ENCODE measurements at regions not wholly inside any gene's neighbourhood (a gene's known extent, or its start where the extent isn't known, plus 50 kb on each side); places are given as distances from the start of the nearest gene placed in this dataset.
"Not testable (repeated sequence)": the region's sequence is repeated elsewhere in the genome, so short reads cannot be mapped to it uniquely, and the experiment has no call there.

- not testable (repeated sequence) for DNase-seq (ENCODE audit: low read depth)
Observed at GRCh38 chr9:43089337-43089736, 905.9 kb downstream of the SPATA31A6 start.

- not testable (repeated sequence) for DNase-seq (ENCODE audit: low read depth)
Observed at GRCh38 chr9:43110376-43110775, 926.9 kb downstream of the SPATA31A6 start.

DNA sequence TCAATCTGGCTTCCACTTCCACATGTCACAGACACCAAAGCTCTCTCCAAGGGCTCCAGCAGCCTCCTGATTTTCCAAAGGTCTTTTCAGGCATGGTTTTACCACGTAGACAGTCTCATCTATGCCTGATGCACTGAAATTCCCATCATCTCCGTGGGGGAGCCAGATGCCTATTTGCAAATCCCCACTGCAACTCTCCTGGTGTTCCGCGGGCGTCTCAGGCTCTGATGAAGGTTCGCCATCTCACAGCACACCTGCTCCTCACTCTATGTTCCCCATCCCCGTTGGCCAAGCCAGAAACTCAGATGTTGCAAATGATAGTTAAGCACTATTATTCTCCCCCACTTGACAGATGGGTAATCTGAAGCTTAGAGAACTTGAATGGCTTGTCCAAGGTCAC is 929.4 kb downstream of the SPATA31A6 start:
- not testable (repeated sequence) for DNase-seq (ENCODE audit: low read depth)

GRCh38 chr9:43115813-43116229 is 932.4 kb downstream of the SPATA31A6 start:
- peak; percentile 56 for DNase-seq (ENCODE audit: low read depth)

GRCh38 chr9:43118088-43118865 is 934.8 kb downstream of the SPATA31A6 start:
- DNase-seq (ENCODE audit: low read depth): not testable (repeated sequence)

DNA sequence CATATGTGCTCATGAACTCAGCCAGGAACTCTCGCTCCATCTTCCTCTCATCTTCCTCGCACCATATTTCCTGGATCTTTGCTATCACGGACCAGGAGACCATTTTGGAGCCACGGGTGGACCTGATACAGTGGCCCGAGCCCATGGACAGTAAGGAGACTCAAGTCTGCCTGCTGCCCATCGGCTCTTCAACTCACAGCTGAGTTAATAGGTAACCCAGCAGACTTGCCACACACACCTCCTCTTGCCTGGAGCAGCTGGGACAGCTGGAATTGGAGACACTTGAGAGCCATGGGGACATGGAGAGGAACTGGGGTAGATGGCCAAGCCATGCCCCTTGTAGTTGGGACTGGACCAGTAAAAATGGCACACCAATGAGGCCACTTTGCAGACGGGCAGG is 936.1 kb downstream of the SPATA31A6 start:
- DNase-seq (ENCODE audit: low read depth): not testable (repeated sequence)

DNA sequence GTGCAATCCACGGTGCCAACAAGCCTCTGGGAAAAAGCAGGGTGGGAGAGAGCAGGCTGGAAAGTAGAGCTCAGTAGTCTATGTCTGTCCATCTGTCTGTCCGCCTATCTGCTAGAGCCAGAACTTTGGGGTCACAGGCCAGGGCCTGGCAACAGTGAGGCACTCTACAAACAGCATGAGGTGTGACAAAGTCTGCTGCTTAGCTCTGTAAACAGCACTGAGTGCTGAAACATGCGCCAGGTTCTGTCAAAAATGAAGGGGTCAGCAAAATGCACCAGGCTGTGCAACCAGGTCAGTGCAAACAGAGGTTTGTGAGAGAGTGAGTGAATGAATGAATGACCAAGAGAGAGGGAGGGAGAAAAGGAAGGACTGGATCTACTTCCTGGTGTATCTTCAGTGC is 936.5 kb downstream of the SPATA31A6 start:
- DNase-seq (ENCODE audit: low read depth): not testable (repeated sequence)

DNA sequence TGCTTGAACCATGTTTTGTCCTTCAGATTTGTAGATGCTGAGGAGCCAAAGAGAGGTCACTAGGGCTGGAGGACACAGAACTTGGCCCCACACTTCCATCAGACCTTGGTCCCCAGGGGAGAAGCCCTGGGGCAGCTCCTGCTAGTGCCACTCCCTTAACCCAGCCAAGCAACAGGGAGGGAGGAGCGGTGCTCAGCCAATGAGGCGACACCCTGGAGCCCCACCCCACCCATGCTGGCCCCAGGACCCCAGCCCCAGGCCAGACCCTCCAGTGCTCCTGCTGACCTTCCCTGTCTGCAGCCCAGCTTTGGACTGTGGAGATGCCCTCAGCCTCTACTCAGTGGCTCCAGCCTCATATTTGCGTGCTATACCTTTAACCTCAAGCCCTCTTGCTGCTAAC is 942.4 kb downstream of the SPATA31A6 start:
- DNase-seq (ENCODE audit: low read depth): not testable (repeated sequence)

DNA sequence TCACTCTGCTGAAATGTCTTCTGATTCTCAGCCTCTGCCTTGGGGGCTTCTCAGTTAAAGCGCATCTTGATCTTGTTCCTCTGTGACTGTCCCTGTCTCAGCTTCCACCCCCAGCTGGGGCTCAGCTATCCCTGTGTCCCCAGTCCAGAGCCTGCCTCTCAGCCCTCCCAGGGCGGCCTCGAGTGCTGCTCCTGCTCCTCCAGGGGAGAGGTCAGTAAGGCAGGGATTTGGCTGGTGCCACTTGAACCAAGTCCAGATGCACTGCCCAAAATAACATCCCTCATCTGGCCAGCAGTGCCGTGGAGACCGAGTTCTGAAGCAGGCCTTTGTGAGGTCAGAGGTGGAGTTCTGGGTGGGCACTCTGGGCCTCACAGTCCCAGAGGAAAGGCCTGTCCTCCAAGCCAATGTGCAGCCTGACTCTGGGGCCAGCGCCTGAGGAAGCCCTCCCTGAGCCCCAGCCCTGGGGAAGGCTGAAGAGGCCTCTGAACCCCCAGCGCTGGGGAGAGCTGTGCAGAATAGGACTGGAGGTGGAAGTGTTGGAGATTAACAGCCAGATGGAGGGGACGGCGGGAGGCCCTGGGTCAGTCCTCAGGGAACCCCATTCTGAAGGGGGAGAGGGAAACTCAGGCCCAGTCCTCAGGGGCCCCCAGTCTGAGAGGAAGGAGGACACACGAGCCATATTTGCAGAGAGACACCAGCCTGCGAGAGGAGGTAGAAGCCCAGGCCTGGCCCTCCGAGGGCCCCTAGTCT is 943.7 kb downstream of the SPATA31A6 start:
- not testable (repeated sequence) for DNase-seq (ENCODE audit: low read depth)

DNA sequence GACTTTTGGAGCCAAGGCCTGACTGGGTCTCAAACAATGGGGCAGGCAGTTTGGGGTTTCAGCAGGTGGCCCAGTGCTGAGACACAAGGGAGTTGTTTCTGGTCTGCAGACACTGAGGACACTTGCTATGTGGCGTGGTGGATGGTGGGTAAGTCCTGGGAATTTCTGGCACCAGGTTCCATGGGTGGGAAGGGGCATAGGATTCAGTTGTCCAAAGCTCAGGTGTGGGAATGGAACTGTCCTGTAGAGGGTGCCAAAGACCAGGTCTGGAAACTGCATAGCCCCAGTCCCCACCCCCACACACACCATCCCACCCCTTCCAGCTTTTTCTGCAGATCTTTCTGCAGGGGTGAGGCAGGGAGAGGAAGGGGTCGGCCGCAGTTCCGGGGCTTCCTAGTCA is 944.5 kb downstream of the SPATA31A6 start:
- DNase-seq (ENCODE audit: low read depth): not testable (repeated sequence)

DNA sequence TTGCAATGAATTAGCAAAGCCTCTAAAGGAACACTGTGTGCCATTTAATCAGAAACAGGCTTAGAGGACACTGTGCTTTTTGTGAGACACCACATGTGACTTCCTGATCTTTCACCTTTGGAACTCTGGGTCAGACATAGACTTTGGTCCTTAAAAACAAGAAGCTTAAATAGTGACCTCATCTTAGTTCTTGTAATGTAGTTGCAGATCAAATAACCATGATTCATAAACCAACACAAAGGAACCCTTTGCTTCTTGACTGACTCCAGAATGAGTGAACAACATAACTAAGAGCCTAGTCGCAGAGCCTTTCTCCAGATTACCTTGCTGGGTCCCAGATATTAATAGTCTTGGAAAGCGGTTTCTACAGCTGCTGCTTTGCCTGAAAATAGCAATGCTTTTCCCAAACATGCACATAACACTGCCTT is 947.3 kb downstream of the SPATA31A6 start:
- peak; percentile 77 for DNase-seq (ENCODE audit: low read depth)

- DNase-seq (ENCODE audit: low read depth): peak; percentile 74
Observed at GRCh38 chr9:43135440-43135839, 952.0 kb downstream of the SPATA31A6 start.

GRCh38 chr9:43138909-43139308 is 955.5 kb downstream of the SPATA31A6 start:
- DNase-seq (ENCODE audit: low read depth): peak; percentile 4

- DNase-seq (ENCODE audit: low read depth): not testable (repeated sequence)
Observed at GRCh38 chr9:43139349-43139748, 955.9 kb downstream of the SPATA31A6 start.

- peak; percentile 70 for DNase-seq (ENCODE audit: low read depth)
Observed at GRCh38 chr9:43139878-43140608, 956.6 kb downstream of the SPATA31A6 start.

Measured in HT1080 (cell line).